CD1c-positive myeloid dendritic cell (primary cell): ENCODE measurements at regions not wholly inside any gene's neighbourhood (a gene's known extent, or its start where the extent isn't known, plus 50 kb on each side); places are given as distances from the start of the nearest gene placed in this dataset.

Source experiments
- DNase-seq: peaks from one replicate; pipeline ENCODE4 v3.0.0-alpha.2; 2016; ENCODE audit errors: extremely low spot score

GRCh38 chr1:36607263-36607651 is 124.5 kb upstream of the CSF3R start:
- DNase-seq: no peak

DNA sequence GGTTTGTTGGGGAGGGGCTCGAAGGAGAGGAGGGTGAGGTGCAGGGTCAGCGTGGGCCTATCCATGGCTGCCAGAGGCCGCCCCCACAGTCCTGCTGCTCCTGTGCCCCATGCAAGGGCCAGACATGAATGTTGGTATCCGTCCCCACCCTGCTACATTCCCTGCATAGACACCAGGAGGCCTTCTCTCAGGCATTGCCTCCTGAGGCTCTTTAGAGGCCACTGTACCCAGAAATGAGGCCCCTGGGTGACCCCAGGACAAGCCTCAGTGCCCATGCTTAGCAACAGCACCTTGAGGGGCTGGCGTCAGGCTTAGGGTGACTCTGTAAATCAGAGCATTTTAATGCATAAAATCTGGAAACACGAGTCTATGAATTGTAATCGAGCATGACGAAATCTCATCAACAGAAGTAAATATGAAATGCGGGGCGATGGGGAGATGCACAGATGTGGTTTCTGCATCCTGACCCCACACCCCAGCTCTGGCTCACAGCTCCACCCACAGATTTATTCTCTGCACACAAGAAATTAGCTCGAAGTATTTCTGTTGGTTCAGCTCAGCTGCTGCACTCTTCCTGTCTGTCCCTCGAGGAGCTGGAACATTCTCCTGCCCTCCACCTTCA is 124.0 kb upstream of the CSF3R start:
- no peak for DNase-seq

DNA sequence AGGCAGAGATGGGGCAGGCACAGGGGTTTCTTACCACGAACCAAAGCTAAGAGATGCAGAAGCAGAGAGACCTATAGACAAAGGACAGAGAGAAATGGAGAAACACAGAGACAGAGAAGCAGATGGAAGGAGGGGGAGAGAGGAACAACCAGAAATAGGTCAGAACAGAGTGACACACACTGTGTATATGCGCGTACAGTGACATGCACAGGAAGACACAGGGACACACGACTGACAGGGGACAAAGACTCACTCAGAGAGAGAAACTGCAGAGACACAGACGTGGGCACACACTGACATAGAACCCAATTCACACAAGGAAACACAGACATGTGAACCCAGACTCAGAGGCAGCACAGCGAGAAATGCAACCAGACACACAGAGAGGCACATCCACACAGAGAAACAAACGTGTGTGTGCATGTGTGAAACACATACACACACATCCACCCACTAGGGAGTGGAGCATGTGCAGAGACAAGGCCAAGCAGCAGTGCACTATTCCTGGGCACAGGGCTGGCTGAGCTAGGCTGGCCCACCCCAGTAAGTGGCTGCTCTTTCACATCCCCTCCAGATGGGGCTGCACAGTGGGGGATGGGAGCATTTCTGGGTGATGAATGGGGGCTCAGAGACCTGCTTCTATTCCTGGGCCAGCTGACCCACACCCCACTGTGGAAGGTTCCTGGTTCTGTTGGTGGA is 123.4 kb upstream of the CSF3R start:
- no peak for DNase-seq

DNA sequence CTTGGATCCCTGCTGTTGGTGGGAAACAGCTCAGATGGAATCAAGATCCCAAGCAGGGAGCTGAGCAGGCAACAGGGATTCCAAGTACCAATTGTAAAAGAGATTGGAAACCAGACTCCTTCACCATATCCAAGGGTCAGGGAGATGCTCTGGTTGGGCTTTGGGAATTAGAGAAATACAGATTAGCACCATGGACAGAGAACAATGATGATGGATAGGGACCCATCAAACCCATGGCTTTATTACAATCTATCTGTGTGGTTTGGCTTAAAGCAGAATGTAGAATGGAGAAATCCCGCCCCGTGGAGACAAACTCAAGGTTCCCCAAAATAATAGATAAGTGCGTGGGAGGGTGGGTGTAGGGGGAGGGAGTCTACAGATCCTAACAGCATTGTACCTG is 120.7 kb upstream of the CSF3R start:
- DNase-seq: no peak

GRCh38 chr1:36602184-36602583 is 119.5 kb upstream of the CSF3R start:
- no peak for DNase-seq

- no peak for DNase-seq
Measured at GRCh38 chr1:36599828-36600227, 117.1 kb upstream of the CSF3R start.

DNA sequence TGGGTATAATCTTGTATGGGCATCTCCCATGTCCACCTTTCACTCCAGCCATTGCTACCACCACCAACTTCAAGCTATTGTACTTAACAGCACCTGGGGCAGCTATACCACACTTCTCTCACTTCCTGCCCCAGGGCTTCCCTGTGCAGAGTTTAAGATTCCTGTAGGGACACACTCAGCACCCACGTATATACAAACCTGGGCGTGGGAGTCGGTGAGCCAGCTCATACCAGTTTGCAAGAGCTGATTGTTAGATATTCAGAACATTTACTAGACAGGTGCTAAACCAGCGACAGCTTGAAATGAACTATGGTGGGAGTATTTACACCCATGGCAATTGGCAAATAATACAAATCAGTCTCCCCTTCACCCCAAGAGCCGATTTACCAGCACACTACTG is 114.8 kb upstream of the CSF3R start:
- DNase-seq: no peak

DNA sequence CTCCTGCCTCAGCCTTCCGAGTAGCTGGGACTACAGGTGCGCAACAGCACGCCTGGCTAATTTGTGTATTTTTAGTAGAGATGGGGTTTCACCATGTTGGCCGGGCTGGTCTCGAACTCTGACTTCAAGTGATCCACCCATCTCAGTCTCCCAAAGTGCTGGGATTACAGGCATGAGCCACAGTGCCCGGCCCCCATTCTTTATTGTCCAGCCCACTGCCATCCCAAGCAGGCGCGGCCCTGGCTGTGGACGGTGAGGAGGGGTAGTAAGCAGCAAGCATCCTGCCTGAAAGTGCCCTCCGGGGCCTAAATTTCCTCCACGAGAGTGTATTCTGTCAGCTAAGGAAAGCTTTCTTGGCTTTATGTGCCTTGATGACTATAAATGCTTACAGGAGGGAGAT is 113.2 kb upstream of the CSF3R start:
- DNase-seq: no peak

GRCh38 chr1:36595349-36595748 is 112.6 kb upstream of the CSF3R start:
- DNase-seq: no peak

DNA sequence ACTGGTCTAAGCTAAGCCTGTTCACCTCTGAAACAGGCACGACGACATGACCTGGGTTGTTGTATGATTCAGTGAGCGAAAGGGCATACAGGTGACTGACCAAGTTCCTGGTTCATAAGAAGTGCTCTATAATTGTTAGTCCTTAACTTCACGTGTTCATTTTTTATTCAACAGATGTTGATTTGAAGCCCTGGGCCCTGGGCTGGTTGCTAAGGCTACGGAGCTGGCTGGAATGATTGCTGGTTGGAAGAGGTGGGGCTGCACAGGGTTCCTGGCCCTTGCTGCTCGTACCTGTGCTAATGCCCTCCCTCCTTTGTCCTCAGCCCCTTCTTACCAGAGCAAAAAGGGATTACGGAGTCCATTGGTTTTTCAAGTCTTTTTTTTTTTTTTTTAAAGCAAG is 111.3 kb upstream of the CSF3R start:
- no peak for DNase-seq

- DNase-seq: no peak
Measured at GRCh38 chr1:36591278-36591677, 108.6 kb upstream of the CSF3R start.

DNA sequence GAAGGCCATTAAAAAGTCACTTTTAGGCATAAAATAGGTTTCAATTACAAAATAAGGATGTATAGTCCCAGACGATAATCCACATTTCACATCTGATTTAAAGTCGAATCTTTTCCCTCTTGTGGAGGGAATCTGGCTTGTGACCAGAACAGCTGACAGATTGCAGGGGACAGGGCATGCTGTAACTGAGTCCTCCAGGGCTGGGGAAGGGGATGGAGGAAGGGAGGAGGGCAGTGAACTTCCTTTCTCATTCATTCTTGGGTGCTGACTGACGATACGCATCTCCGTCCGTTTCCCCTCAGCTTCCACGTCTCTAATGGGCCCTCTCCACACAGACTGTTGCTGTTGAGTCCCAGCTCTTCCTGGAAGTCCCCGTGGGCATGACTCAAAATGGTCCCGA is 108.1 kb upstream of the CSF3R start:
- no peak for DNase-seq

DNA sequence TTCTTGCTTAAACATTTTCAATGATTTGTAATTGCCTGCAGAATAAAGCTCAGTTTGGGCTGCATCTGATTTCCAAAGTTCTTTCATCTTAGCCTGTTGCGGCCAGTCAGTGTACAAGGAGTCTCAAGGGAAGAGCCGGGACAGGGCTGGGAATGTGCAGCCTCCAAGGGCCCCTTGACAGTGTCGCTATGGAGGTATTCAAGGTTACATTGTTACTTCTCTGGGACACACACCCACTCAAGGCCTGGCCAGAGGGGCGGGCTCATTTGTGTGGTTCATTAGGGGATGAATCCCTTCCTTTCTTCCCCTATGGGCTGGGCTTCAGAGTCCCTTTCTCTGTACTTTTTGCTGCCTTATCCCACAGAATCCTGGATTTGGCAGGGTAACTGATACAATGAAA is 107.6 kb upstream of the CSF3R start:
- no peak for DNase-seq

DNA sequence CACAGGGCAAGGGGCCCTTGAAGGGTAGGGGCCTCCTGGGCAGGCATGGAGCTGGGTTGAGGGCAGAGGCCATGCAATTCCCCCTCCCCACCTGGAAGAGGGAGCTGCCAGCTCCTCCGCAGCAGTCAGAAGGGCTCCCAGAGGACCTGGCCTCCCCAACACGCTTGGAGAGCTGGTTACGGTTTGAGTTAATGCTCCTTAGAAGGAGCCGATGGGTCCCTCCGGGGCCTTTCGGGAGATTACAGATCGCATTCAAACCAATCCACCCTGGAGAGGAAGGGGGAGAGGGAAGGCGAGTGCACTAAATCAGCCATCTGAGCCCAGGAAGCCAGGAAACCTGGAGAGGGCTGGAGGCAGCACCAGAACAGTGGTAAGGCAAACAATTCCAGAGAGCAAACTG is 106.3 kb upstream of the CSF3R start:
- DNase-seq: no peak

DNA sequence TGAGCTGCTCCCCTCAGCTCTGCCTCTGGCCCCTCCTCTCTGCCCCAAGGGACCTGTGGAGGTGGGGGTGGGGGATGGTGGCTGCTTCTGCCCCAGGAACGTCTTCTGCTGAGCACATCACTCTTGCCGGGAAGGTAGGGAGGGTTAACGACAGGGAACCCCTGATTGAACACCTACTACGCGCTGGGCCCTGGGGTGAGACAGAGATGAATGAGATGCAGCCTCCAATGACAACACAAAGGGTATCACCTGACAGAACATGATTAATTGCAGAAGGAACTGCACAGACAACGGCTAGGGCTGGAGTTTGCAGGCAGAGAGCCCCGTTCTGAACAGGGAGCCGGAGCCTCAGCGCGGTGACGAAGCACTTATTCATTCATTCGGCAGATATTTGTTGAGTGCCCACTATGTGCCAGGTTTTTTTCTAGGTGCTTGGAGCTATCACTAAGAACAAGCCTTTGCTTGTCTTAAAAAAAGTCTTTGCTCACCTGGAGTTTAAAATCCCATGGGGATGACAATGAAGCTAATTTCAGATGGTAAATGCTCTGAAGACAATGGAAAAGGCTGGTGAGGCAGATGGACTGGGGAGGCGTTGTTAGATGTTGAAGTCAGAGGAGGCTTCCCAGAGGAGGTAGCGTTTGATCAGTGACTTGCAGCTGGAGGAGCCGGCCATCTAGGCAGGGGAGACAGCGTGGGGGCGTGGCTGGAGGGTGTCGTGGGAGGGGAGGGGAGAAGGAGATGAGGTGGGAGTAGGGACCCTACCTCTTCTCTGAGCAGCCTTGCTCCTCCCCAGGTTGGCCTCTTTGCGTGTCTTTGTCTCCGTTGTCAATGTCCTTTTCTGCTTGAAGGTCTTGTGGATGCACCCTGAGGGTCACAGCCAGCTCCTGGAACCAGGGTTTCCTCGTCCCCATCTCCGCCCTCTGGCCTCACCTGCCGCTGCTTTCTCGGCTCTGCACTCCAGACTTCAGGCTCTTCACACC is 103.1 kb upstream of the CSF3R start:
- no peak for DNase-seq

- no peak for DNase-seq
Measured at GRCh38 chr1:36584874-36585453, 102.3 kb upstream of the CSF3R start.

- DNase-seq: no peak
Measured at GRCh38 chr1:36583980-36584782, 101.5 kb upstream of the CSF3R start.

GRCh38 chr1:36583080-36583479 is 100.4 kb upstream of the CSF3R start:
- no peak for DNase-seq

DNA sequence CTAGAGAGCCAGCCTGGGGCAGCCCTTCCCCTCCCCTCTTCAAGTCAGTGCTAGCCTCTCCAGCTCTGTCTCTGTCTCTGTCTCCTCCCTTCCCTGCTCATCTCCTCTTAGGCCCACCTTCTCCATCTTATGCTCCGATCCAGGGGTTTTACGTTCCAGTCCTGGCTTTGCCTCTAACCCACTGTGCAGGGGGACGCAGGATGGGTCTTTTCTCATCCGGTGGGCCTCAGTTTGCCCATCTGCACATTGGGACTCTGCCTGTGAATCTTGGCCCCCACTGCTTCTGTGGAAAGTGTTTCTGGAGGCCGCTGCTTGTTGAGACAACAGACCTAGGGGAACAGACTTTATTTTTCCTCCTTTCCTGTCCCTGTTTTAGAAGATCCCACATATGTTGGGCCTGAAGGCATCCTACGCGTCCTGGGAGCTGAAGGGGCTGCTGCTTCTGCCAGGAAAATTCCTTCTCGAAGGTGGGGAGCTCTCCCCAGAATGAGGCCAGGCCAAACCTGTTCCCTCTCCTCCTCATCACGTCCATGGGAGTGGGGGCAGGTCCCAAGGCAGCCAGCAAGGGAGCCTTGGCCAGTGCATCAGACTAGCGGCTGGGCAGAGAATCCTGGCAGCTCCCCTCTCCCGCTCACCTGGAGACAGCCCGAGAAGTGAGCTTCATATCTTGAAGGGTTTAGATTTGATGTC is 99.5 kb upstream of the CSF3R start:
- DNase-seq: no peak

DNA sequence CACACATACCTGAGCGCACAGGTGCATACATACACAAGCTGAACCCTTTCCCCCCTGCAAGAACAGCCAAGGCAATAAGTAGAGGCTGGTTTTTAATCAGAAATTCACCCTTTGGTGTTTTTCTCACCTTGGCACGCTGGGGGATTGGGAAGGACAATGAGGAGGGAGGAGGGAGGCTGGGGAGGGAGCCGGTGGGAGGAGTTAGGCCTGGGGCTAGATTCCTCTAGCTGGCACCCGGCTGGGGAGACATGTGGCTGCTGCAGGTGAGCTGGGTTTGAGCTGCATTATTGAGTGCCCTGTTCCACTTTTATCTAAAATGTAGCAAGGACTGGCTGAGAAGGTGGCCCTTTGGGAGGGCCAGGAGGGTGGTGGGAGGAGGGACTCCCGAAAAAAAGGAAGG is 97.8 kb upstream of the CSF3R start:
- DNase-seq: no peak

DNA sequence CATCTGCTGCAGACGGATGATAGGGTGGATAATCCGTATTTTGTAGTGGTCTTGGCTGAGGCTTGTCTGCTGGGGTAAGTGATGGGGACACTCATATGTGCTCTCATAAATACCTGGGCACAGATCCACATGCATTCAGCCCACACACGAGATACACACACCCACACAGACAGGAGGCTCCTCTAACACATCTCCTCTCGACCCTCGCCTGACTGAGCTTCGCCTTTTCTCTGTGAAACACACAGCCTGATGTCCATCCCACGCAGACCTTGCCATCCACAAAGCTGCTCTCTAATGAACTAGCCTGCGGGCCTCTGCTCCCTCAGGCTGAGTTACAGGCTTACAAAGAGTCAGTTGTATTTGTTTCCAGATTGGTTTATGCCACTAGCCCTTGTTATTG is 96.3 kb upstream of the CSF3R start:
- no peak for DNase-seq
